ENCODE measurements at regions not wholly inside any gene's neighbourhood (a gene's known extent, or its start where the extent isn't known, plus 50 kb on each side); places are given as distances from the start of the nearest gene placed in this dataset.

DNA sequence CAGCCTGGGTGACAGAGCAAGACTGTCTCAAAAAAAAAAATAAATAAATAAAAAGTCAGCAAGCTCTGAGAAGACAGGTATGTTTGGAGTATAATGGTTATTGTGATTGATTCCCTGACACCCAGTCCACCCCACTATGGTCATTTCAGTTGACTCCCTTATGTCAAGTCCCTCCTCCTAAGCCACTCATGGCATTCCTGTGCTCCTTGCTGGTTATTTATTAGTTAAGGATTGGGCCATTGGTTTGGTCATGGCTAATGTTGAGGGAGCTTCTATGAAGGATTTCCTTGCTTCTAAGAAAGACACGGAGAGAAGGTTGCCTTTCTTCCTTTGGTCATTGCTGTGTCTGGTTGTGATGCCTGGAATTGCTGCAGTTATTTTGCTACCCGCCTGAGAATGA, 140.1 kb downstream of the UCHL1 start:
- no peak overlapping the region for H2AFZ ChIP-seq (ENCODE audit: low read depth, low read length)
- H4K20me1 ChIP-seq (ENCODE audit: insufficient read depth, low read length), result no peaks in the 10 kb centered on the region
- no peaks in the 10 kb centered on the region for H3K9me3 ChIP-seq (ENCODE audit: insufficient read depth, low read length)
- H3K4me3 ChIP-seq (ENCODE audit: low read length), result no peak overlapping the region
- no peak overlapping the region for H3K9ac ChIP-seq (ENCODE audit: low read length)
- no peak overlapping the region for H3K4me2 ChIP-seq (ENCODE audit: low read length)
- no peaks in the 10 kb centered on the region for H3K36me3 ChIP-seq (replicated peaks; ENCODE audit: low read depth, low read length)
- H3K27ac ChIP-seq (ENCODE audit: low read length), result no peak overlapping the region
- TF ChIP-seq EZH2phosphoT487 (IDR thresholded peaks at IDR 0.05; ENCODE audit: low read depth) (no peak), CTCF (IDR thresholded peaks at IDR 0.05; ENCODE audit: low read depth, low read length) (no peak)
- 0 out of 2 replicates have a peak, but pooled peaks cover 3% of the 10 kb centered on the region for H3K27me3 ChIP-seq (ENCODE audit: low read depth, low read length)
- no peaks in the 10 kb centered on the region for H3K4me1 ChIP-seq (ENCODE audit: low read length)
- H3K79me2 ChIP-seq (ENCODE audit: low read length), result no peaks in the 10 kb centered on the region

DNA sequence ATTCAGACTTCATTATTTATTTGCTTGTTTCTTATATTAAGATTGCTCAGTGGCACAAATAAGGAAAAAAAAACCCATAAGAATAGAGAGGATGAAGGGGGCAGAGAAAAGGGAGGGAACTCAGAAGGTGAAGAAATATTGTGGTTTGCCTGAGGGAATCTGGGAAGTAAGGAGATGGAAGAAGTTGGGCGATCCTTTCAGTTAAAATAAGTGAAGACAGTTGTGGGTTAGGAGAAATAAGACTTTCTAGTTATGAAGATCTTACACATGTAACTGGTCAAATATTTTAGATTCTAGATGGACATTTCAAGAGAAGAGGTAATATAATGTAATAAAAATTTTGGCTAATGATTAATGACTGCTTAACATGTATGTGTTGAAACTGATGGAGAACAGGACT, 138.7 kb upstream of the LIMCH1 start:
- Histone ChIP-seq H4K20me1 (ENCODE audit: insufficient read depth, low read length) (no peaks in the 10 kb centered on the region), H3K9me3 (ENCODE audit: insufficient read depth, low read length) (no peaks in the 10 kb centered on the region), H3K27me3 (ENCODE audit: low read depth, low read length) (0 out of 2 replicates have a peak, but pooled peaks cover 3% of the 10 kb centered on the region), H3K36me3 (replicated peaks; ENCODE audit: low read depth, low read length) (no peaks in the 10 kb centered on the region), H3K27ac (ENCODE audit: low read length) (no peak overlapping the region), H3K4me1 (ENCODE audit: low read length) (no peaks in the 10 kb centered on the region), H2AFZ (ENCODE audit: low read depth, low read length) (no peak overlapping the region), H3K9ac (ENCODE audit: low read length) (no peak overlapping the region), H3K4me3 (ENCODE audit: low read length) (no peak overlapping the region), H3K79me2 (ENCODE audit: low read length) (no peaks in the 10 kb centered on the region), H3K4me2 (ENCODE audit: low read length) (no peak overlapping the region)
- TF ChIP-seq EZH2phosphoT487 (IDR thresholded peaks at IDR 0.05; ENCODE audit: low read depth), result no peak
- TF ChIP-seq CTCF (IDR thresholded peaks at IDR 0.05; ENCODE audit: low read depth, low read length), result no peak

DNA sequence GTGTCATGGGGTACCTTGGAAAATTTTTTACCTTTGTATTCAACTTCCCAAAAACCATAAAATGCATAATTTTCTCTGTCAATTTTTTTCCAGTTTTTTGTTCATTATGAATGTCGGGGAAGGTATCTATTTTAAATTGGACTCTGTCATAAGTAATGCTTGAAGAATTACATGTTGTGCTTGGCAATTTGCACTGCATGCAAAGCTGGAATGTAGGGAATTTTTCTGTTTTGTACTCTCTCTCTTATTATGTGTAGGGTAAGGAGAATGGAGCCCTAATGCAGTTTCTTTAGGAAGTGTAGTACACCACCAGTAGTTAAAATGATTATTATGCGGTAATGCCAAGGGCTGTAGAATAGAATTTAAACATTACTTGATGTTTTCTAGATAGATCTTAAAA, 137.7 kb upstream of the LIMCH1 start:
- H3K4me1 ChIP-seq (ENCODE audit: low read length), result no peaks in the 10 kb centered on the region
- no peak overlapping the region for H3K4me2 ChIP-seq (ENCODE audit: low read length)
- no peaks in the 10 kb centered on the region for H3K36me3 ChIP-seq (replicated peaks; ENCODE audit: low read depth, low read length)
- no peaks in the 10 kb centered on the region for H3K79me2 ChIP-seq (ENCODE audit: low read length)
- H2AFZ ChIP-seq (ENCODE audit: low read depth, low read length), result no peak overlapping the region
- H3K27ac ChIP-seq (ENCODE audit: low read length), result no peak overlapping the region
- H4K20me1 ChIP-seq (ENCODE audit: insufficient read depth, low read length), result no peaks in the 10 kb centered on the region
- H3K9me3 ChIP-seq (ENCODE audit: insufficient read depth, low read length), result no peaks in the 10 kb centered on the region
- H3K9ac ChIP-seq (ENCODE audit: low read length), result no peak overlapping the region
- no peak overlapping the region for H3K4me3 ChIP-seq (ENCODE audit: low read length)
- H3K27me3 ChIP-seq (ENCODE audit: low read depth, low read length), result 0 out of 2 replicates have a peak, but pooled peaks cover 3% of the 10 kb centered on the region
- TF ChIP-seq EZH2phosphoT487 (IDR thresholded peaks at IDR 0.05; ENCODE audit: low read depth) (no peak), CTCF (IDR thresholded peaks at IDR 0.05; ENCODE audit: low read depth, low read length) (no peak)

GRCh38 chr4:41405464-41406112, 132.4 kb upstream of the LIMCH1 start:
- TF ChIP-seq CTCF (IDR thresholded peaks at IDR 0.05; ENCODE audit: low read depth, low read length) (no peak), EZH2phosphoT487 (IDR thresholded peaks at IDR 0.05; ENCODE audit: low read depth) (no peak)
- Histone ChIP-seq H3K9me3 (ENCODE audit: insufficient read depth, low read length) (no peaks in the 10 kb centered on the region), H3K4me3 (ENCODE audit: low read length) (no peak overlapping the region), H4K20me1 (ENCODE audit: insufficient read depth, low read length) (no peaks in the 10 kb centered on the region), H3K27ac (ENCODE audit: low read length) (no peak overlapping the region), H3K79me2 (ENCODE audit: low read length) (no peaks in the 10 kb centered on the region), H3K4me1 (ENCODE audit: low read length) (no peaks in the 10 kb centered on the region), H3K9ac (ENCODE audit: low read length) (no peak overlapping the region), H3K36me3 (replicated peaks; ENCODE audit: low read depth, low read length) (no peaks in the 10 kb centered on the region), H3K4me2 (ENCODE audit: low read length) (no peak overlapping the region), H3K27me3 (ENCODE audit: low read depth, low read length) (no peaks in the 10 kb centered on the region), H2AFZ (ENCODE audit: low read depth, low read length) (no peak overlapping the region)

Data from OCI-LY3 (cell line).